WTC11 (cell line): ENCODE measurements at regions not wholly inside any gene's neighbourhood (a gene's known extent, or its start where the extent isn't known, plus 50 kb on each side); places are given as distances from the start of the nearest gene placed in this dataset.

Source experiments
- CTCF ChIP-seq: fragments of 200-600 bp; IDR thresholded peaks from 2 replicates; pipeline ENCODE4 v1.8.0; 2022; ENCODE audit warnings: antibody characterized with exemption
- ERG ChIP-seq: fragments of 250-450 bp; sonication (Bioruptor Pico); IDR thresholded peaks from 2 replicates; pipeline ENCODE4 v1.8.0; 2021; ENCODE audit warnings: mild to moderate bottlenecking
- NFYB ChIP-seq: sonication (generic); formaldehyde crosslinking; conservative IDR thresholded peaks from 2 replicates; pipeline ENCODE4 v1.8.0; 2022; ENCODE audit warnings: low read depth, missing genetic modification reagents
- SP1 ChIP-seq: sonication (generic); formaldehyde crosslinking; conservative IDR thresholded peaks from 2 replicates; pipeline ENCODE4 v1.8.1; 2022; ENCODE audit warnings: missing genetic modification reagents
- STAT6 ChIP-seq: sonication (generic); formaldehyde crosslinking; conservative IDR thresholded peaks from 2 replicates; pipeline ENCODE4 v1.8.1; 2023; ENCODE audit warnings: mild to moderate bottlenecking, low read depth, missing genetic modification reagents, moderate library complexity

- TF ChIP-seq CTCF (no peak), SP1 (CRISPR knock-in tag) (no peak), ERG (CRISPR knock-in tag) (no peak), STAT6 (CRISPR knock-in tag) (no peak), NFYB (no peak)
These were observed 507.6 kb upstream of the AMELY start for GRCh38 chrY:7419165-7419564.
